ENCODE measurements at regions not wholly inside any gene's neighbourhood (a gene's known extent, or its start where the extent isn't known, plus 50 kb on each side); places are given as distances from the start of the nearest gene placed in this dataset.

DNA sequence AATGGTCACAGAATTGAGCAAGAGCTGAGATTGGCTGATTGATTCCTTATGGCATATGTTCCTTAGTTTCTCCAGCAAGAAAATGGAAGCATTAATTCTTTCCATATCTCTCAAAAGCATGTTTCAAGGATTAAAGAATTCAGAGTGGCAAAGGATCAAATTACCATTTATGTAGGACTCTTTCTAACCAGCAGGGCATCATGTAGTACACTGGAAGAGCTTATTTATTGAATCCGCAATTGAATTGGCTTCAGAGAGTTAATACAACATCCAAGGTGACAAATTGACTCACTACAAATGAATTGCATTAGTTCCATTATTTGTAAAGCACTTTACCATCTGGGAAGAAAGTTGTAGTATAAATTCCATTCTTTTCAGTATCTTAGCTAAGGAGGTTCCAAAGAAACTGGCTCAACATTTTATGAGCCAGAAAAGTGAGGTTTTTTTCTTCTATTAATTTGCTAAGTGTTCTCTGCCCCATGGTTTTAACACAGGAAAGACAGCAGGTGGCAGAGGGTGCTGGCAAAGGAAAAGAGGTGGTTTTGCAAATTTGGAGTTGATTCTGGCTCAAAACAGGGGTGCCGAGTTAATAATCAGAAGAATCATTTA, 409.9 kb downstream of the MTX2 start:
- DNase-seq (ENCODE audit: low spot score): no peak

DNA sequence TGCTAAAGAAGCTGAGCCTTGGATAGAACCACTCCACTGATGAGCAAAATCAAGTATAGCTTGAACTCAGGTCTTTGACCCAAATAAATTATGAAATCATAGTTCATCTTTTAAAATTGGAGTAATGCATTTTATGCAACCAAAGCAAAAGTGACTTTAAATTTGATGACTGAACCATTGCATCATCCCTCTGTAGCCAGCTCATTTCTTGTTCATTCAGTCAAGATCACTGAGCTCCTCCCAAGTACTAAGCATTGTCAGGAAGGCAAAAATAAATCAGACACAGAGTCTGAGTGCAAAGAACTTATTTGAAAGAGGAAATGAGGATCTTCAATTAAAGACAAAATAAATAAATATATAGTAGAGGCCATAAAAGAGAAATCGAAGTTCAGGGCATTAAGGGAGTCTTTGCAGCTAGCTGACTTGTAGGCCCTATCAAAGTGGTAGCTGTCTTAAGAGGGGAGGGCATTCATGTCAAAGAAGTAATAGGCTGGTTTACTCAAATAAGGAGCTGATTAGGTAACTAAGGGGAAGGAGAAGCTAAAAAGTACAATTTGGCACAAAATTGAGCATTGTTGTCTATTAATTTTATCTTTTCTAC, 411.8 kb downstream of the MTX2 start:
- no peak for DNase-seq (ENCODE audit: low spot score)

GRCh38 chr2:176681584-176682115, 412.4 kb downstream of the MTX2 start:
- no peak for DNase-seq (ENCODE audit: low spot score)

- no peak for DNase-seq (ENCODE audit: low spot score)
Observed at GRCh38 chr2:176682278-176682677, 413.0 kb downstream of the MTX2 start.

GRCh38 chr2:176683618-176684111, 414.4 kb downstream of the MTX2 start:
- DNase-seq (ENCODE audit: low spot score): no peak

GRCh38 chr2:176685908-176686307, 416.7 kb downstream of the MTX2 start:
- no peak for DNase-seq (ENCODE audit: low spot score)

DNA sequence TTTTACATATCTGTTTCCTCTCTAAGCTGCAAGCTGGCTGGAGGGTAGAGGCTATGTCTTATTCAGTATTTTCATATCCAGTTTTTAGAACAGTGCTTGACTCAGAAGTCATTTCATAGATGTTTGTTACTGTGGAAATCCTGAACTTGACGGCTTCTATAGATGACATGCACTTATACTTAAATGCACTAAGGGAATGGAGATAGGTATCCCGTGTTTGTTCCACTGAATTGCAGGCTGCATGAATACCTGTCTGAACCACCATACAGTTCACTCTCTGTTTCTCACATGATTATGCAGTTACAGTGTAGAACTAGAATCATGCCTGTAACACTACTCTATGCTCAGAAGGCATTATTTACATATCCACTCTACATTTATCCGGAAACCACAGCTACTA, 417.1 kb downstream of the MTX2 start:
- DNase-seq (ENCODE audit: low spot score): no peak

DNA sequence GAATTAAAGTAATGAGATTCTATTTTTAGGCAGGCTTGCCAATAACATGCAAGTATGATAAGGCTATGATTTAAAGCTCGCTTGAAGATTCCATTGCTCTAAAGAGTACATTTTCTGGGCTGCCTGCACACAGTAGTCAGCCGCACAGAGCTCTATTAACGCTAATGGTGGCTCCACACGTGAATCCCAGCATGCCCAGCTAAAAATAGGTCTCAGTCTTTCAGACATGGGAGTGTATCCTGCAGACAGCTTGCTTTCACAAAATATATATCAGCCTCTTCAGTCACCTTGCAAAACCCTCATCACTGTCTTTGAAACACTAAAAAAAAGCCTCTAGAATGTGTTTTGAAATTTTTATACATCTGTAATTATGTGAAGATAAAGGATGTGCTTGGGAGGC, 418.1 kb downstream of the MTX2 start:
- no peak for DNase-seq (ENCODE audit: low spot score)

- no peak for DNase-seq (ENCODE audit: low spot score)
Observed at GRCh38 chr2:176687944-176688343, 418.7 kb downstream of the MTX2 start.

GRCh38 chr2:176689711-176690110, 420.5 kb downstream of the MTX2 start:
- no peak for DNase-seq (ENCODE audit: low spot score)

GRCh38 chr2:176691471-176691870, 422.2 kb downstream of the MTX2 start:
- DNase-seq (ENCODE audit: low spot score): no peak

GRCh38 chr2:176692533-176692932, 423.3 kb downstream of the MTX2 start:
- no peak for DNase-seq (ENCODE audit: low spot score)

- DNase-seq (ENCODE audit: low spot score): no peak
Observed at GRCh38 chr2:176699098-176699497, 429.9 kb downstream of the MTX2 start.

DNA sequence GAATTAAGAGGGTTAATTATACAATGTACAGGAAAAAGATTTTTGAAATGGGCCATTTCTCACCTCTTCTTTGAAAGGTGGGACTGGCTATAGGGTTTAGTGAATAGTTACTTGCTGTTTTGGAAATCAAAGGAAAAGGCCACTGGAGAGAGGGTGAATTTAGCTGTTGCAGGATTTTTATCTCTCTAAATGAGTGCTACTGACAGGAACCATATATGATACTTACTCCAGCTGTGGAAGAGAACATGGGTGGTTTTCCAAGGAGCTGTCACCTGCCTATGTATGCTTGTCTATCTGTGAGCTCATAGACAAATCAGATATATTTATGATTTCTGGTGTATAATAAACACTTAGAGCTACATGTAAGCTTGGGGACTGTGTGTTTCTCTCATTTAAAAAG, 430.4 kb downstream of the MTX2 start:
- DNase-seq (ENCODE audit: low spot score): no peak

- DNase-seq (ENCODE audit: low spot score): no peak
Observed at GRCh38 chr2:176702131-176702530, 432.9 kb downstream of the MTX2 start.

DNA sequence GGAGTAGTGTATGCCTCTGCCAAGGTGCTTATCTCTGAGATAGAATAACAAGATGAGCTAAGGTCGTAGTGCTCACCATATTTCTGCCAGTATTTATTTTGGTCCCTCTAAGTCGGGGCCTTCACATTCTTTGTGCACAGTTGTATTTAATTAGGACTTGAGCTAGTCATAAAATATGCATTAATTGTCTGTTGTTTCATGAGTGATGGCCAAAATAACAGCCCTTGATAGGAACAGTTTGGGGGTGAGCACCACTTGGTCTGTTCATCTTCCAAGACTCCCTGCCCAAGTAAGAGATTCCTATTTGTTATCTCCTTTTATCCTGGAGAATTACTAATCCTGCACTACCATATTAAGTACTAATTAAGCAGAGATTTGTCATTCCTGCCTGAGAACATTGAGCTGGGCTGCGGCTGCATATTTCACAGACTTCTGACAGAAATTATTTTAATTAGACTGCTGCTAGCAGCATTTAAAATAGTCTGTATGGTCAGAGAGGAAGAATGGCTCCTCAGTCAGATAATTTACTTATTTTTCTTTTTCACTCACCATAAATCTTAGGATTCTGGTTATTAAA, 435.1 kb downstream of the MTX2 start:
- DNase-seq (ENCODE audit: low spot score): no peak

DNA sequence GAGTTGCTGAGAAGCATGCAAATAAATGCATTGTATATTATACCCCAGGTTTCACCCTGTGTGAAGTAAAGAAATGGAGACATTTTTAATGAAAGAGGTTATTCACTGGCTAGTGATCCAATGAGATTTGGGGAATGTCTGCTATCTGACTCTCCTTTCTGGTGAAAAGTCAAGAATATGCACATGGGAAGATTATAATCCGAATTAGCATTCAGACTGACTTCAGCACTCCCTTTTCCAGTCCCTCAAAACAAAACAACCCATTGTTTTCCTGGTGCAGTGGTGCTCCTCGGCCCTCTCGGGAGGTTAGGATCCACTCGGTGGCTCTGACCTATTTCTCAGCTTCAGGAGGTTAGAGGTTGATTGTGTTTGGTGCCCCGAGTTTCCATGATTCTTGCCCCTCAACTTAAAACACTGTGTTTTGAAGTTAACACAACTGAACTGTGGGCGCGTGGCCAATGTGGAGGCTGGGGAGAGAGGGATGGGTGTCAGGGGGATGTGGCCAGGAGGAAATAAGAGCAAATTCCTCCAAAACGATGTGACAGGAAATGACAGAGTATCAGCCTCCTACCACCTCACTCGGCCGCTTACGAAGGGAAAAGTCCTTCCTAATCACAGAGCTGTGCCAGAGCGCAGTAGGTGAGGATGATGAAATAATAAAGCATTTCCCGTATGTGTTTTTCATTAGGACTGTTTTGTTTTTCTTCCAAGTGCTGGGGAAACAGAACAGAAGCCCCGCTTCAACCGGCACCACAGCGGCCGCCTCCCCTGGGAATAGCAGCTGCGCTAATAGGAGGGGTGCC, 440.1 kb downstream of the MTX2 start:
- DNase-seq (ENCODE audit: low spot score): no peak

- no peak for DNase-seq (ENCODE audit: low spot score)
Observed at GRCh38 chr2:176709991-176710390, 440.7 kb downstream of the MTX2 start.

GRCh38 chr2:176710657-176711186, 441.5 kb downstream of the MTX2 start:
- no peak for DNase-seq (ENCODE audit: low spot score)

GRCh38 chr2:176725873-176726645, 456.8 kb downstream of the MTX2 start:
- no peak for DNase-seq (ENCODE audit: low spot score)

- no peak for DNase-seq (ENCODE audit: low spot score)
Observed at GRCh38 chr2:176727696-176728095, 458.5 kb downstream of the MTX2 start.

Measured in ureter (tissue), 1 donor.